ENCODE measurements at regions not wholly inside any gene's neighbourhood (a gene's known extent, or its start where the extent isn't known, plus 50 kb on each side); places are given as distances from the start of the nearest gene placed in this dataset.

DNA sequence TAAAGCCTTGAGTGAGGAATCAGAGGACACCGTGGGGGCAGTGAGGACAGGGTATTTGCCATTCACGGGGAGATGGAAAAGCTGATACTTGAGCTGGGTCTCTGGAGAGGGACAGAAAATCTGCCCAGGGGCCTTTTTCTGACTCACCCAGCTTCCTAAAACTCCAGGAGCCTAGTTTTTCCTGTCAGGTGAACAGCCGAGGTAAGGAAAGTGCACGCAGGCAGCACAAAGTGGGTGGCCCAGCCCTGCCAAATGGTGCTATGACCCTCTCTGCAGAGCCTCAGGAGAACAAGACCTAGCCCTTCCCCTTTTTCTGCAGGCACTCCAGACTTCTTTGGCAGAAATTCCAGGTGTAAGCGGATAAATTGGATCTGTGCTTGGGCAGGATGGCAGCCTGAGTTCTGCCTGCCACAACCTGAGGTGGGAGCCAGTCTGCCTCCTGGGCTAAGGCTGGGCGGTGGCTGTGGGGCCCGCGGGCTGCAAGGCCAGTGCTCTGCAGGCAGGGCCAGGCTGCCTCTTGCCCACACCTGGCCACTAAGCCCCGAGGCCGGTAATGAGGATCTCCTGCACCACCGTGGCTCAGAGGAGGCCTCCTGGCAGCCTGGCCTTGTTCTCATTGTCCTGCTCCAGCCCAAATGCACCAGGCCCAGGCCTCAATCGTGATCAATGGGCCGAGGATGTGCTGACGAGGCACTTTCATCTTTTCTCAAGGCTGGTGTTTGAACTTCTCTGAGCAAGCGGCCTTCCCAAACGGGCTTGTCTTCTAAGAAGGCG lies 72.9 kb upstream of the LMO1 start:
- TF ChIP-seq, protein P1, sequence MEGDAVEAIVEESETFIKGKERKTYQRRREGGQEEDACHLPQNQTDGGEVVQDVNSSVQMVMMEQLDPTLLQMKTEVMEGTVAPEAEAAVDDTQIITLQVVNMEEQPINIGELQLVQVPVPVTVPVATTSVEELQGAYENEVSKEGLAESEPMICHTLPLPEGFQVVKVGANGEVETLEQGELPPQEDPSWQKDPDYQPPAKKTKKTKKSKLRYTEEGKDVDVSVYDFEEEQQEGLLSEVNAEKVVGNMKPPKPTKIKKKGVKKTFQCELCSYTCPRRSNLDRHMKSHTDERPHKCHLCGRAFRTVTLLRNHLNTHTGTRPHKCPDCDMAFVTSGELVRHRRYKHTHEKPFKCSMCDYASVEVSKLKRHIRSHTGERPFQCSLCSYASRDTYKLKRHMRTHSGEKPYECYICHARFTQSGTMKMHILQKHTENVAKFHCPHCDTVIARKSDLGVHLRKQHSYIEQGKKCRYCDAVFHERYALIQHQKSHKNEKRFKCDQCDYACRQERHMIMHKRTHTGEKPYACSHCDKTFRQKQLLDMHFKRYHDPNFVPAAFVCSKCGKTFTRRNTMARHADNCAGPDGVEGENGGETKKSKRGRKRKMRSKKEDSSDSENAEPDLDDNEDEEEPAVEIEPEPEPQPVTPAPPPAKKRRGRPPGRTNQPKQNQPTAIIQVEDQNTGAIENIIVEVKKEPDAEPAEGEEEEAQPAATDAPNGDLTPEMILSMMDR (IDR thresholded peaks at IDR 0.05 in 8 of 11, conservative IDR thresholded peaks at IDR 0.05 in 3 of 11), result no peak
- no peak for TF ChIP-seq POLR2A (IDR thresholded peaks at IDR 0.05)

Measured in spleen (tissue), 7 donors.